Nephron progenitor cell (in vitro differentiated cells): ENCODE measurements at regions not wholly inside any gene's neighbourhood (a gene's known extent, or its start where the extent isn't known, plus 50 kb on each side); places are given as distances from the start of the nearest gene placed in this dataset.

Experiments used
- DNase-seq: peaks from one replicate; pipeline ENCODE4 v3.0.0; 2021
- H3K27ac Mint-ChIP-seq: 2 replicates; pipeline ENCODE4 v1.8.0; 2021; ENCODE audit warnings: mild to moderate bottlenecking, moderate library complexity, mixed read lengths
- H3K27me3 Mint-ChIP-seq: 2 replicates; pipeline ENCODE4 v1.8.0; 2021; ENCODE audit warnings: mild to moderate bottlenecking, low read depth, mixed read lengths; ENCODE audit not compliant: poor library complexity
- H3K36me3 Mint-ChIP-seq: 2 replicates; pipeline ENCODE4 v1.8.0; 2021; ENCODE audit warnings: low read depth, mixed read lengths
- H3K4me1 Mint-ChIP-seq: 2 replicates; pipeline ENCODE4 v1.8.0; 2021; ENCODE audit warnings: mixed read lengths
- H3K4me3 Mint-ChIP-seq: 2 replicates; pipeline ENCODE4 v1.8.0; 2021; ENCODE audit warnings: mild to moderate bottlenecking, moderate library complexity, mixed read lengths
- H3K9me3 Mint-ChIP-seq: 2 replicates; pipeline ENCODE4 v1.8.0; 2021; ENCODE audit warnings: mild to moderate bottlenecking, moderate library complexity, mixed read lengths
- CTCF ChIP-seq: fragments of 200-600 bp; sonication (generic); IDR thresholded peaks from 2 replicates; pipeline ENCODE4 v1.5.0; 2021; ENCODE audit warnings: antibody characterized with exemption

- H3K36me3 Mint-ChIP-seq = no peaks in the 10 kb centered on the region
Measured at GRCh38 chr10:69749178-69750010, 52.3 kb upstream of the COL13A1 start.

GRCh38 chr10:69750011-69750373, 51.7 kb upstream of the COL13A1 start:
- Mint-ChIP-seq H3K4me1 (peaks cover 62% of the 10 kb centered on the region), H3K27me3 (peaks cover 15% of the 10 kb centered on the region), H3K9me3 (peaks cover 5% of the 10 kb centered on the region), H3K27ac (peak overlapping the region; percentile 86), H3K4me3 (peak overlapping the region; percentile 70), H3K36me3 (no peaks in the 10 kb centered on the region)
- no peak for DNase-seq
- no peak for TF ChIP-seq CTCF

More at GRCh38 chr10:69749178-69750010, 52.3 kb upstream of the COL13A1 start:
- Mint-ChIP-seq H3K27ac (peak overlapping the region; percentile 18), H3K9me3 (no peaks in the 10 kb centered on the region), H3K4me3 (peak overlapping the region; percentile 70), H3K27me3 (peaks cover 18% of the 10 kb centered on the region), H3K4me1 (peaks cover 68% of the 10 kb centered on the region)
- TF ChIP-seq CTCF = no peak
- no peak for DNase-seq

GRCh38 chr10:69750725-69751124, 51.0 kb upstream of the COL13A1 start:
- Mint-ChIP-seq H3K27me3 (peaks cover 12% of the 10 kb centered on the region), H3K9me3 (peaks cover 5% of the 10 kb centered on the region), H3K27ac (peak overlapping the region; percentile 86), H3K4me1 (peaks cover 61% of the 10 kb centered on the region), H3K36me3 (no peaks in the 10 kb centered on the region), H3K4me3 (peak overlapping the region; percentile 70)
- no peak for TF ChIP-seq CTCF
- DNase-seq = peak; percentile 45

- Mint-ChIP-seq H3K4me3 (peak overlapping the region; percentile 70), H3K9me3 (peaks cover 5% of the 10 kb centered on the region), H3K27me3 (peaks cover 9% of the 10 kb centered on the region), H3K36me3 (no peaks in the 10 kb centered on the region), H3K4me1 (peaks cover 56% of the 10 kb centered on the region), H3K27ac (peak overlapping the region; percentile 79)
- no peak for DNase-seq
- no peak for TF ChIP-seq CTCF
Measured at GRCh38 chr10:69751214-69751613, 50.5 kb upstream of the COL13A1 start.
